ACHN (cell line): ENCODE measurements at regions not wholly inside any gene's neighbourhood (a gene's known extent, or its start where the extent isn't known, plus 50 kb on each side); places are given as distances from the start of the nearest gene placed in this dataset.
"Not testable (repeated sequence)": the region's sequence is repeated elsewhere in the genome, so short reads cannot be mapped to it uniquely, and the experiment has no call there.

ENCODE experiments used
- DNase-seq: peaks from one replicate; pipeline ENCODE4 v3.0.0-alpha.2; 2015
- in situ Hi-C: cut with HindIII; loops from 2 replicates; pipeline ENCODE4 v1.10.0; 2017; ENCODE audit warnings: low sequenced_read_pairs, low pct_ligation_motif_present, low pct_unique_long_range_greater_than_20kb

GRCh38 chr2:6139916-6140315 lies 447.7 kb downstream of the SOX11 start:
- no peak for DNase-seq
- in situ Hi-C loops, result no loop called here

GRCh38 chr2:6140509-6140908 lies 448.3 kb downstream of the SOX11 start:
- DNase-seq, result no peak
- in situ Hi-C loops, result no loop called here

GRCh38 chr2:6143812-6144211 lies 451.6 kb downstream of the SOX11 start:
- no peak for DNase-seq
- in situ Hi-C loops, result no loop called here

GRCh38 chr2:6147215-6147614 lies 455.0 kb downstream of the SOX11 start:
- DNase-seq, in situ Hi-C loops: not testable (repeated sequence)

GRCh38 chr2:6148882-6149281 lies 456.7 kb downstream of the SOX11 start:
- in situ Hi-C loops, result no loop called here
- DNase-seq, result no peak

- in situ Hi-C loops, result no loop called here
These were observed 467.4 kb downstream of the SOX11 start for GRCh38 chr2:6159606-6160005.

GRCh38 chr2:6163932-6164331 lies 471.7 kb downstream of the SOX11 start:
- in situ Hi-C loops, result no loop called here
- no peak for DNase-seq

More at GRCh38 chr2:6159606-6160005, 467.4 kb downstream of the SOX11 start:
- DNase-seq, result no peak

- DNase-seq, result no peak
- in situ Hi-C loops, result no loop called here
These were observed 473.0 kb downstream of the SOX11 start for GRCh38 chr2:6164986-6165747.

- in situ Hi-C loops, result no loop called here
These were observed 475.5 kb downstream of the SOX11 start for GRCh38 chr2:6167592-6168138.

GRCh38 chr2:6168485-6168884 lies 476.3 kb downstream of the SOX11 start:
- DNase-seq, result no peak
- in situ Hi-C loops, result no loop called here

More at GRCh38 chr2:6167592-6168138, 475.5 kb downstream of the SOX11 start:
- DNase-seq, result no peak

- in situ Hi-C loops, result no loop called here
- no peak for DNase-seq
These were observed 479.1 kb downstream of the SOX11 start for GRCh38 chr2:6171294-6171693.

GRCh38 chr2:6177811-6178210 lies 485.6 kb downstream of the SOX11 start:
- in situ Hi-C loops, result no loop called here
- no peak for DNase-seq

- in situ Hi-C loops, result no loop called here
- DNase-seq, result no peak
These were observed 489.3 kb downstream of the SOX11 start for GRCh38 chr2:6181525-6181924.

- no peak for DNase-seq
- in situ Hi-C loops, result no loop called here
These were observed 489.7 kb downstream of the SOX11 start for GRCh38 chr2:6181926-6182325.

GRCh38 chr2:6183226-6183625 lies 491.0 kb downstream of the SOX11 start:
- DNase-seq, result no peak
- in situ Hi-C loops, result no loop called here

- DNase-seq, result no peak
- in situ Hi-C loops, result no loop called here
These were observed 492.5 kb downstream of the SOX11 start for GRCh38 chr2:6184532-6185292.

GRCh38 chr2:6186332-6187151 lies 494.4 kb downstream of the SOX11 start:
- DNase-seq, result peak; percentile 66
- in situ Hi-C loops, result no loop called here

- DNase-seq, result no peak
- in situ Hi-C loops, result no loop called here
These were observed 504.3 kb downstream of the SOX11 start for GRCh38 chr2:6196449-6196848.
